ENCODE measurements at regions not wholly inside any gene's neighbourhood (a gene's known extent, or its start where the extent isn't known, plus 50 kb on each side); places are given as distances from the start of the nearest gene placed in this dataset.
A peak's percentile ranks its signal among the peaks of the same experiment; 100 is the strongest.
"Not testable (repeated sequence)": the region's sequence is repeated elsewhere in the genome, so short reads cannot be mapped to it uniquely, and the experiment has no call there.

DNA sequence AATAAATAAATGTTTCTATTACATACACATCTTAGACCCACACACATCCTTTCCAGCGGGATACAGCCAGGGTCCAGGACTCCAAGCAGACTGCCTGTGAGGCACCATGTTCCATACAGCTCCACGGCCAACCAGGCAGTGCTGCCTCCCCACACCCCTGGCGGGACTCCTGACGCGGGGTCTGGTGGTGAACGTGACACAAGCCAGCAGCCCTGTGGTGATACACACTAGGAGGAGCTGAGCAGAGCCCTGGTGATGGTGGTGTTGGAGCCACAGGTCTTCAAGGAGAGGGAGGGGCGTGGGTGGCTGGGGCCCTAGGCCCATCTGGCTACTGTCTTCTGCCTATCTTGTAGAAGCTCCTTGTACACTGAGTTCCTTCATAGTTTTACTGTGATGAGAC is 53.1 kb upstream of the LPCAT1 start:
- DNase-seq, result peak; percentile 37

DNA sequence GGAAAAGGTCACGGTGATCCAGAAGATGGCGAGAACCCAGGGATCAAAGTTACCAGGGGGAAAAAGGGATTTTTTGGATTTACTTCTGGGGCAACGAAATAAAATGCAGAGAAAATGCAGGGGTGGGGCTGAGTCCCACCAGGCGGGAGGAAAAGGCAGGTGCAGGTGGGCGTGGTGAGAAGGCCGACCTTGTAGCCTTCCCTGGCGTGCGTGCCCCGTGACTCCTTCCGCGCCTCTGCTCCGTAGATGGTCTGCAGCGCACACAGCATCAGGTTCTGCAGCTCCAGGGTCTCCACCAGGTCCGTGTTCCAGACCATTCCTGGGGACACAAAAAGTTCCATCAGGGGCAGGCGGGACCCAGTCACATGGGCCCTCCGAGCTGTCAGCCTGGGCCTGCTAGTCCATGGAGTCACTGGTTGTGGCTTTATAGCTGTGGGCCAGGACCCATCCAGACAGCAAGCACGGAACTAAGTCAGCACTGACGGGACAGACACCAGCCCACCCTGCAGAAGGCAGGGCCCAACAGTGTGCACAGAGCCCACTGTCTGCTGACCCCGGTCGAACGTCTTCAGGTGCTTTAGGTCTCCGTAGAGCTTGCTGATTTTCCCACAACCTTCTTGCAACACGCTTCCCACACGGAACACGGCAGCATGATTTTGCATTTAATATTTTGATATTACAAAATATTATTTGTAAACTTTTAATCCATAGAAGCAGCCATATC is 52.4 kb upstream of the LPCAT1 start:
- DNase-seq, result not testable (repeated sequence)

- not testable (repeated sequence) for DNase-seq
Observed at GRCh38 chr5:1575491-1575890, 51.7 kb upstream of the LPCAT1 start.

DNA sequence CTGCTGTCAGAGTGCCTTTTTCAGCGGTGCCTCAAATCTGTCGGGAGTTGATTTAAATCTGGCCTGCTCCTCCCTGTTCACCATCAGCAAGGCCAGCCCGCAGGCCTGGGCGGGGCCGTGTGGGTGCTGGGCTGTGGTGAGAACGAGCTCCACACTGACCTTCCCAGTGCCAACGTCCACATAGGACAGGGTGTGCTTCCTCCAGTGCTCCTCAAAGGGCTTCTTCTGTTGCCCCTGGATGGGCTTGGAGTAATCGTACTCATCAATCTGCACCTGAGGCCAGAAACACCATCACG is 50.2 kb upstream of the LPCAT1 start:
- DNase-seq, result peak; percentile 28

- DNase-seq, result not testable (repeated sequence)
Observed at GRCh38 chr5:1573217-1574022, 49.7 kb upstream of the LPCAT1 start.

Measured in islet precursor cell (in vitro differentiated cells).